Mesenchymal stem cell (in vitro differentiated cells and primary cell): ENCODE measurements at regions not wholly inside any gene's neighbourhood (a gene's known extent, or its start where the extent isn't known, plus 50 kb on each side); places are given as distances from the start of the nearest gene placed in this dataset. TPM values are rescaled to one million over a fixed set of nuclear protein-coding genes. Genes with fewer than 3 reads are reported as not detected.
"Not testable (repeated sequence)": the region's sequence is repeated elsewhere in the genome, so short reads cannot be mapped to it uniquely, and the experiment has no call there.

Source experiments
- DNase-seq: peaks from one replicate; pipeline ENCODE4 v3.0.0-alpha.2; 2013
- H2AFZ ChIP-seq: one replicate; pipeline ENCODE4 v1.6.1; 2013; ENCODE audit warnings: low read depth, mild to moderate bottlenecking, control low read depth, inconsistent platforms, low read length, moderate library complexity
- H2AK5ac ChIP-seq: 2 replicates; pipeline ENCODE4 v1.6.1; 2013; ENCODE audit warnings: low read length, moderate library complexity, mild to moderate bottlenecking, inconsistent platforms; ENCODE audit not compliant: severe bottlenecking
- H2BK120ac ChIP-seq: one replicate; pipeline ENCODE4 v1.6.1; 2013; ENCODE audit warnings: low read depth, mild to moderate bottlenecking, inconsistent platforms, low read length, moderate library complexity
- H2BK12ac ChIP-seq, 2 experiments: one replicate each; pipeline ENCODE4 v1.6.1; 2013; ENCODE audit warnings: inconsistent platforms in 2 of 2, low read length in 2 of 2, mild to moderate bottlenecking in 2 of 2, moderate library complexity in 2 of 2, control low read depth in 1 of 2
- H2BK15ac ChIP-seq: one replicate; pipeline ENCODE4 v1.6.1; 2013; ENCODE audit warnings: mild to moderate bottlenecking, low read depth, inconsistent platforms; ENCODE audit not compliant: poor library complexity, severe bottlenecking
- H2BK5ac ChIP-seq: 2 replicates; pipeline ENCODE4 v1.6.1; 2013; ENCODE audit warnings: low read depth, mild to moderate bottlenecking, low read length, control low read depth, inconsistent platforms; ENCODE audit not compliant: poor library complexity, severe bottlenecking
- H3K14ac ChIP-seq, 2 experiments: one replicate each; pipeline ENCODE4 v1.6.1; 2013; ENCODE audit warnings: inconsistent platforms in 2 of 2, low read length in 2 of 2, control low read depth in 1 of 2, mild to moderate bottlenecking in 1 of 2, moderate library complexity in 1 of 2
- H3K18ac ChIP-seq, 2 experiments: one replicate each; pipeline ENCODE4 v1.6.1; 2013; ENCODE audit warnings: inconsistent platforms in 2 of 2, low read length in 2 of 2, control low read depth in 1 of 2, low read depth in 1 of 2, mild to moderate bottlenecking in 1 of 2
- H3K23ac ChIP-seq, 2 experiments: one replicate each; pipeline ENCODE4 v1.6.1; 2013; ENCODE audit warnings: inconsistent platforms in 2 of 2, low read length in 2 of 2, mild to moderate bottlenecking in 2 of 2, moderate library complexity in 2 of 2, control low read depth in 1 of 2
- H3K27ac ChIP-seq: 2 replicates; pipeline ENCODE4 v1.5.1; 2013; ENCODE audit warnings: mild to moderate bottlenecking, moderate library complexity, low read length, control low read depth, inconsistent platforms; ENCODE audit not compliant: poor library complexity, severe bottlenecking
- H3K27me3 ChIP-seq, 2 experiments: 2 replicates each; pipeline versions ENCODE4 v1.6.1 to v1.7.0; 2013; ENCODE audit warnings: low read length in 2 of 2, mild to moderate bottlenecking in 2 of 2, moderate library complexity in 2 of 2, control low read depth in 1 of 2, inconsistent platforms in 1 of 2; ENCODE audit not compliant: control insufficient read depth in 1 of 2, insufficient read depth in 1 of 2
- H3K36me3 ChIP-seq, 2 experiments: 2 replicates each; pipeline versions ENCODE4 v1.6.1 to v1.7.0; 2013; ENCODE audit warnings: low read length in 2 of 2, control low read depth in 1 of 2, inconsistent platforms in 1 of 2, low read depth in 1 of 2, mild to moderate bottlenecking in 1 of 2; ENCODE audit not compliant: insufficient read depth in 2 of 2, control insufficient read depth in 1 of 2
- H3K4ac ChIP-seq, 2 experiments: one replicate each; pipeline ENCODE4 v1.6.1; 2013; ENCODE audit warnings: inconsistent platforms in 2 of 2, low read length in 2 of 2, mild to moderate bottlenecking in 2 of 2, moderate library complexity in 2 of 2, control low read depth in 1 of 2, low read depth in 1 of 2
- H3K4me1 ChIP-seq: 2 replicates; pipeline ENCODE4 v1.6.1; 2013; ENCODE audit warnings: low read depth, low read length, control low read depth; ENCODE audit not compliant: control insufficient read depth, insufficient read depth
- H3K4me2 ChIP-seq: 2 replicates; pipeline ENCODE4 v1.6.1; 2013; ENCODE audit warnings: low read length, mild to moderate bottlenecking, inconsistent platforms; ENCODE audit not compliant: poor library complexity, severe bottlenecking
- H3K4me3 ChIP-seq, 2 experiments: 2 replicates each; pipeline versions ENCODE4 v1.5.1 to v1.7.0; 2013; ENCODE audit warnings: low read length in 2 of 2, mild to moderate bottlenecking in 2 of 2, control low read depth in 1 of 2, low read depth in 1 of 2; ENCODE audit not compliant: insufficient read depth in 1 of 2
- H3K79me1 ChIP-seq: replicated peaks from 2 replicates; pipeline ENCODE4 v1.6.1; 2013; ENCODE audit warnings: mild to moderate bottlenecking, control low read depth, low read length, inconsistent platforms; ENCODE audit not compliant: poor library complexity, severe bottlenecking
- H3K9ac ChIP-seq: 2 replicates; pipeline ENCODE4 v1.7.0; 2013; ENCODE audit warnings: mild to moderate bottlenecking, low read length, moderate library complexity
- H3K9me3 ChIP-seq: 2 replicates; pipeline ENCODE4 v1.7.0; 2013; ENCODE audit warnings: mild to moderate bottlenecking, low read length; ENCODE audit not compliant: control insufficient read depth
- H4K8ac ChIP-seq: one replicate; pipeline ENCODE4 v1.6.1; 2013; ENCODE audit warnings: inconsistent platforms, mild to moderate bottlenecking, low read length, moderate library complexity
- H4K91ac ChIP-seq: one replicate; pipeline ENCODE4 v1.6.1; 2013; ENCODE audit warnings: mild to moderate bottlenecking, low read length, inconsistent platforms
- WGBS: methylation state at CpG from one replicate; pipeline ENCODE4 v1.1.7; 2013; ENCODE audit warnings: mixed read lengths; 5-methylcytosine and 5-hydroxymethylcytosine counted together
- small RNA-seq: library from polyadenylated mRNA; stranded (forward); fragments of <200 nt; extraction: miRNeasy Mini kit (QIAGEN cat#:217004); gene quantifications from one replicate; pipeline ENCODE3, GENCODE V24; 2013; ENCODE audit warnings: low read depth

DNA sequence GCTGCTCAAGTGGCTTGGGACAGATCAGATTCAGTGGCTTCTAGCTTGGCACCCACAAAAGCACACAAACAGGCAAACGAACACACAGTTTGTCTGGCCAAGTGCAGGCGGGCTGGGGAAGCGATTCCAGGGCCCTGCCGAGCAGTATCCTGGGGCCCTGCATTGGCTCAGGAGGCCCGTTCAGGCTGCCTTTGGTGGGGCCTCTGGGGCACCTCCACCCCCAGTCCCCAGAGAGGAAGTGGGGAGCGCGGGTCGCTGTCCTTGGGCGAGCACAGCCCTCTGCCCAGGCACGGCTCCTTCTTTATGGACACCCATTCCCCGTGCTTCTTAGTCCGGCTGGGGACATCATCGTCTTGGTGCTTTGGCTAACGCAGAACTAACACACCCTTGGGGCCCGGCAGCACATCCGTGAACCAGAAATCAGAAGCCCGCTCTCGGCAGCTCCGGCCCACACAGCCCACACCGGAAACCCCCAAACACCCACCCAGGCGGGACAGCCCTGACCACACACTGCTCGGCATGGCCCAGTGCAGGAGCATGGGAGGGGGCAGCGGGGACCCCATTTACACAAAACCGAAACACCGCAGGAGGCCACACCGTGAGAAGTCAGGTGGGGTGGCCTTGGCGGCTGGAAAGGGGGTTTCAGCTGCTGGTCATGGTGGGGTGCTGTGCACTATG, 4364.5 kb upstream of the TPTE start:
- not testable (repeated sequence) for H3K36me3 ChIP-seq, H2BK12ac ChIP-seq, H3K9me3 ChIP-seq, H3K9ac ChIP-seq, H3K14ac ChIP-seq, H3K4me2 ChIP-seq, H2BK15ac ChIP-seq, H2BK120ac ChIP-seq, H3K4ac ChIP-seq, H2AK5ac ChIP-seq, H3K27me3 ChIP-seq, H2BK5ac ChIP-seq, H3K18ac ChIP-seq, DNase-seq, H3K79me1 ChIP-seq, H3K4me1 ChIP-seq, H4K91ac ChIP-seq, H2AFZ ChIP-seq, H4K8ac ChIP-seq, H3K23ac ChIP-seq, H3K4me3 ChIP-seq, H3K27ac ChIP-seq
- no CpG with 5 or more reads among the region's 27 CpGs for WGBS

DNA sequence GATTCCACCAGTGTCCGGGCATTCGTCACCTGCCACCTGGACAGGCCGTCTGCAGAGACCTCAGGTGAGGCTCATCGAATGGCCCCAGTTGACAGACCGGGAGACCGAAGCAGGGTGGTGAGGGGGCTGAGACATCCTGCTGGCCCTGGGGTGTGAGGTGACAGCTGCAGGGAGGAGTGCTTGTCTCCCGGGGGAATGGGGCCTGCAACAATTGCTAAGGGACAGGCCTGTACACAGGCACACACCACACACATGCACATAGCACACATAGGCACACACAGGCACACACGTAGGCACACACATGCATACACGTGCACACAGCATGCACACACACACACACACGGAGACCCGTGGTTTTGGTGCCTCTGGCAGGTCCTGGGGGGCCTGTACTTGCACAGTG, 4363.9 kb upstream of the TPTE start:
- WGBS = no CpG with 5 or more reads among the region's 11 CpGs

DNA sequence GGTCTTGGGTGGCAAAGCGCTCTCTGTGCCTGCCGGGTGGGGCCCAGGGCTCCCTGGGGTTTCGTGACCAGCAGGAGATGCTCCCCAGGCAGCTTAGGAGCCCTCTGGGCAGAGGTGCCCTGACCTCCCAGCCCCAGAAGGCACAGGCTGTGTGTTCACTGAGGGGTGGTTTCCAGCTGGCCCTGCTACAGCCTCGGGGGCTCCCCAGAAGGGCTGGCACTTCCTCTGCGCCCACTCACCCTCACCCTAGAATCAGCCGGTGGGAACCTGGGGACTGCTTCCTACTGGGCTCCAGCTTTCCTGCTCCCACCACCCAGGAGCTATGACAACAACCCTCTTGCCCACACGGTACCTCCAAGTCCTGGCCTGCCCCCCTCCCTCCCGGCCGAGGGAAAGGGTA, 4363.2 kb upstream of the TPTE start:
- not testable (repeated sequence) for H3K14ac ChIP-seq, H2AFZ ChIP-seq, H2BK120ac ChIP-seq, H3K18ac ChIP-seq, H3K23ac ChIP-seq, H3K79me1 ChIP-seq, H2BK15ac ChIP-seq, H3K27me3 ChIP-seq, H2AK5ac ChIP-seq, H3K27ac ChIP-seq, H3K9me3 ChIP-seq, H2BK12ac ChIP-seq, H3K4ac ChIP-seq, H3K4me1 ChIP-seq, H4K91ac ChIP-seq, H3K36me3 ChIP-seq, H3K9ac ChIP-seq, H2BK5ac ChIP-seq, H3K4me3 ChIP-seq, H4K8ac ChIP-seq, H3K4me2 ChIP-seq, DNase-seq
- no CpG with 5 or more reads among the region's 9 CpGs for WGBS

More for the DNA sequence above, 4363.9 kb upstream of the TPTE start:
- not testable (repeated sequence) for H3K79me1 ChIP-seq, H4K91ac ChIP-seq, DNase-seq, H2AK5ac ChIP-seq, H3K4ac ChIP-seq, H2BK12ac ChIP-seq, H2AFZ ChIP-seq, H3K23ac ChIP-seq, H3K36me3 ChIP-seq, H2BK15ac ChIP-seq, H3K4me2 ChIP-seq, H2BK5ac ChIP-seq, H3K27ac ChIP-seq, H3K4me3 ChIP-seq, H3K18ac ChIP-seq, H3K4me1 ChIP-seq, H3K27me3 ChIP-seq, H3K9me3 ChIP-seq, H4K8ac ChIP-seq, H2BK120ac ChIP-seq, H3K14ac ChIP-seq, H3K9ac ChIP-seq

Small RNA genes lying in the stretch of these regions (small RNA-seq; reads per million reads assigned to genes)
- not detected for gene CU639417.2
